ENCODE measurements at regions not wholly inside any gene's neighbourhood (a gene's known extent, or its start where the extent isn't known, plus 50 kb on each side); places are given as distances from the start of the nearest gene placed in this dataset.

DNA sequence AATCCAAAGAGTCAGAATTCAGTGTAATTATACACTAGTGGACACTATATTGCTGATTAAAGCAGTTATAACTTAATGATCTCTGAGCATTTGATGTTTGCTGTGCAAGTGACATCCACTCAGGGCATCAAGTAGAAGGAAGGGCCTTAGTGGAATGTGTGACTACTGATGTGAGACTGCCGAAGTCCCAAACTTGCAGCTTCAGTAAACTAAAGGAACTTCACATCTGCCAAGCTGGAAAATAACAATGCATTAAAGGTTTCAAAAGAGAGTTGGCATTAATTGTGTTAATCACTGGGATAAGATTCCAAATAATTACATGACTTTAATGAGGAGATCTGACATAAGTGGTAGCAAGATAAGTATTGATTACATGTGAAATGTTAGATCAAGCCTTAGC is 52.5 kb upstream of the SLC25A4 start:
- Histone ChIP-seq H3K4me3 (ENCODE audit: low read length) (no peak overlapping the region), H3K56ac (ENCODE audit: low read length) (no peak overlapping the region), H3K4me2 (ENCODE audit: low read length) (no peak overlapping the region), H3K36me3 (ENCODE audit: control insufficient read depth, insufficient read depth, low read length) (no peaks in the 10 kb centered on the region), H3K79me1 (ENCODE audit: low read length) (no peaks in the 10 kb centered on the region), H3K4me1 (ENCODE audit: control insufficient read depth, low read depth, low read length) (peaks cover 4% of the 10 kb centered on the region), H3K18ac (ENCODE audit: low read length) (no peak overlapping the region), H3K9ac (ENCODE audit: low read length) (no peak overlapping the region), H2BK5ac (ENCODE audit: low read length) (no peak overlapping the region), H3K4ac (ENCODE audit: low read depth, low read length) (no peak overlapping the region), H2BK15ac (replicated peaks; ENCODE audit: low read depth) (no peak overlapping the region), H2BK120ac (ENCODE audit: low read depth, low read length) (no peak overlapping the region), H4K5ac (ENCODE audit: low read length) (no peak overlapping the region), H3K79me2 (ENCODE audit: control insufficient read depth, insufficient read depth, low read length) (no peaks in the 10 kb centered on the region), H3K27me3 (ENCODE audit: insufficient read depth, low read length, poor library complexity) (no peaks in the 10 kb centered on the region), H4K8ac (ENCODE audit: low read depth, low read length) (no peak overlapping the region), H3K27ac (ENCODE audit: low read depth, low read length) (no peak overlapping the region), H2AK5ac (ENCODE audit: low read length) (no peak overlapping the region), H3K23ac (ENCODE audit: low read length) (no peak overlapping the region)
- DNase-seq: no peak
- no CpG with 5 or more reads among the region's 1 CpG for WGBS (ENCODE audit: extremely low coverage, insufficient coverage, low lambda C conversion rate)

- Histone ChIP-seq H3K4me1 (ENCODE audit: control insufficient read depth, low read depth, low read length) (no peaks in the 10 kb centered on the region), H3K4me3 (ENCODE audit: low read length) (no peak overlapping the region), H2BK5ac (ENCODE audit: low read length) (no peak overlapping the region), H4K5ac (ENCODE audit: low read length) (no peak overlapping the region), H3K23ac (ENCODE audit: low read length) (no peak overlapping the region), H3K27ac (ENCODE audit: low read depth, low read length) (no peak overlapping the region), H3K9ac (ENCODE audit: low read length) (no peak overlapping the region), H3K4me2 (ENCODE audit: low read length) (no peak overlapping the region), H2BK120ac (ENCODE audit: low read depth, low read length) (no peak overlapping the region), H3K79me1 (ENCODE audit: low read length) (no peaks in the 10 kb centered on the region), H2BK15ac (replicated peaks; ENCODE audit: low read depth) (no peak overlapping the region), H3K18ac (ENCODE audit: low read length) (no peak overlapping the region), H3K27me3 (ENCODE audit: insufficient read depth, low read length, poor library complexity) (no peaks in the 10 kb centered on the region), H3K56ac (ENCODE audit: low read length) (no peak overlapping the region), H3K79me2 (ENCODE audit: control insufficient read depth, insufficient read depth, low read length) (no peaks in the 10 kb centered on the region), H3K4ac (ENCODE audit: low read depth, low read length) (no peak overlapping the region), H2AK5ac (ENCODE audit: low read length) (no peak overlapping the region), H3K36me3 (ENCODE audit: control insufficient read depth, insufficient read depth, low read length) (no peaks in the 10 kb centered on the region), H4K8ac (ENCODE audit: low read depth, low read length) (no peak overlapping the region)
- WGBS (ENCODE audit: extremely low coverage, insufficient coverage, low lambda C conversion rate): no CpG with 5 or more reads among the region's 6 CpGs
- no peak for DNase-seq
These were observed 50.4 kb upstream of the SLC25A4 start for GRCh38 chr4:185092535-185093197.
